Nephron (organoid): ENCODE measurements at regions not wholly inside any gene's neighbourhood (a gene's known extent, or its start where the extent isn't known, plus 50 kb on each side); places are given as distances from the start of the nearest gene placed in this dataset.
"Not testable (repeated sequence)": the region's sequence is repeated elsewhere in the genome, so short reads cannot be mapped to it uniquely, and the experiment has no call there.

ENCODE experiments used
- H3K27ac Mint-ChIP-seq, 3 experiments: 2 replicates each; pipeline ENCODE4 v1.8.0; 2020; ENCODE audit warnings: mixed read lengths in 3 of 3, mild to moderate bottlenecking in 2 of 3, moderate library complexity in 1 of 3
- H3K27me3 Mint-ChIP-seq: 2 replicates; pipeline ENCODE4 v1.8.0; 2021; ENCODE audit warnings: low read depth, mild to moderate bottlenecking, moderate library complexity, mixed read lengths
- H3K36me3 Mint-ChIP-seq: 2 replicates; pipeline ENCODE4 v1.8.0; 2020; ENCODE audit warnings: low read depth, mixed read lengths
- H3K4me1 Mint-ChIP-seq: 2 replicates; pipeline ENCODE4 v1.8.0; 2020; ENCODE audit warnings: mixed read lengths
- H3K4me3 Mint-ChIP-seq, 3 experiments: 2 replicates each; pipeline ENCODE4 v1.8.0; 2020; ENCODE audit warnings: mild to moderate bottlenecking in 3 of 3, mixed read lengths in 3 of 3, moderate library complexity in 2 of 3
- H3K9me3 Mint-ChIP-seq: 2 replicates; pipeline ENCODE4 v1.8.0; 2020; ENCODE audit warnings: mixed read lengths
- CTCF ChIP-seq, 3 experiments: fragments of 200-600 bp; sonication (generic); IDR thresholded peaks; one replicate each; pipeline ENCODE4 v1.5.0; 2021; ENCODE audit warnings: antibody characterized with exemption in 3 of 3; ENCODE audit not compliant: unreplicated experiment in 3 of 3

- Mint-ChIP-seq H3K4me1 (no peaks in the 10 kb centered on the region), H3K27ac (no peak overlapping the region), H3K4me3 (no peak overlapping the region), H3K27me3 (peaks cover 3% of the 10 kb centered on the region), H3K36me3 (no peaks in the 10 kb centered on the region), H3K9me3 (peaks cover 6% of the 10 kb centered on the region)
- TF ChIP-seq CTCF (IDR thresholded peaks at IDR 0.05; ENCODE audit: unreplicated experiment in 3 of 3) = no peak
These were observed 569.8 kb downstream of the VGLL3 start for GRCh38 chr3:86420990-86421739.

GRCh38 chr3:86418861-86419260, 572.1 kb downstream of the VGLL3 start:
- no peak for TF ChIP-seq CTCF (IDR thresholded peaks at IDR 0.05; ENCODE audit: unreplicated experiment in 3 of 3)
- H3K27ac Mint-ChIP-seq = no peak overlapping the region
- H3K4me1 Mint-ChIP-seq = no peaks in the 10 kb centered on the region
- no peaks in the 10 kb centered on the region for H3K36me3 Mint-ChIP-seq
- H3K27me3 Mint-ChIP-seq = peaks cover 3% of the 10 kb centered on the region
- no peaks in the 10 kb centered on the region for H3K9me3 Mint-ChIP-seq
- no peak overlapping the region for H3K4me3 Mint-ChIP-seq

GRCh38 chr3:86416334-86416733, 574.6 kb downstream of the VGLL3 start:
- no peak overlapping the region for H3K27ac Mint-ChIP-seq
- TF ChIP-seq CTCF (IDR thresholded peaks at IDR 0.05; ENCODE audit: unreplicated experiment in 3 of 3) = no peak
- no peaks in the 10 kb centered on the region for H3K9me3 Mint-ChIP-seq
- no peaks in the 10 kb centered on the region for H3K27me3 Mint-ChIP-seq
- no peak overlapping the region for H3K4me3 Mint-ChIP-seq
- no peaks in the 10 kb centered on the region for H3K36me3 Mint-ChIP-seq
- no peaks in the 10 kb centered on the region for H3K4me1 Mint-ChIP-seq

- no peak overlapping the region for H3K27ac Mint-ChIP-seq
- no peaks in the 10 kb centered on the region for H3K36me3 Mint-ChIP-seq
- no peaks in the 10 kb centered on the region for H3K4me1 Mint-ChIP-seq
These were observed 577.3 kb downstream of the VGLL3 start for GRCh38 chr3:86413645-86414044.

GRCh38 chr3:86410587-86410986, 580.4 kb downstream of the VGLL3 start:
- no peak for TF ChIP-seq CTCF (IDR thresholded peaks at IDR 0.05; ENCODE audit: unreplicated experiment in 3 of 3)
- no peaks in the 10 kb centered on the region for H3K4me1 Mint-ChIP-seq
- H3K36me3 Mint-ChIP-seq = no peaks in the 10 kb centered on the region
- no peak overlapping the region for H3K27ac Mint-ChIP-seq
- H3K9me3 Mint-ChIP-seq = no peaks in the 10 kb centered on the region
- H3K27me3 Mint-ChIP-seq = no peaks in the 10 kb centered on the region
- no peak overlapping the region for H3K4me3 Mint-ChIP-seq

More at GRCh38 chr3:86413645-86414044, 577.3 kb downstream of the VGLL3 start:
- TF ChIP-seq CTCF (IDR thresholded peaks at IDR 0.05; ENCODE audit: unreplicated experiment in 3 of 3) = no peak
- Mint-ChIP-seq H3K27me3 (no peaks in the 10 kb centered on the region), H3K4me3 (no peak overlapping the region), H3K9me3 (no peaks in the 10 kb centered on the region)

- H3K27me3 Mint-ChIP-seq, H3K4me3 Mint-ChIP-seq, H3K9me3 Mint-ChIP-seq, H3K27ac Mint-ChIP-seq, H3K4me1 Mint-ChIP-seq, H3K36me3 Mint-ChIP-seq: not testable (repeated sequence)
These were observed 601.2 kb downstream of the VGLL3 start for GRCh38 chr3:86389759-86390158.
